ENCODE measurements at regions not wholly inside any gene's neighbourhood (a gene's known extent, or its start where the extent isn't known, plus 50 kb on each side); places are given as distances from the start of the nearest gene placed in this dataset.

GRCh38 chr21:34008618-34009017 lies 64.8 kb upstream of the MRPS6 start:
- TF ChIP-seq POLR2A (IDR thresholded peaks at IDR 0.05; ENCODE audit: low read depth, low read length) (no peak), POLR2AphosphoS5 (IDR thresholded peaks at IDR 0.05; ENCODE audit: low read depth, low read length) (no peak)
